Left hindlimb (tissue), 1 donor: ENCODE measurements at regions not wholly inside any gene's neighbourhood (a gene's known extent, or its start where the extent isn't known, plus 50 kb on each side); places are given as distances from the start of the nearest gene placed in this dataset.

Experiments used
- DNase-seq: peaks from one replicate; pipeline ENCODE4 v3.0.0-alpha.2; 2018

- no peak for DNase-seq
Observed at GRCh38 chr11:82676483-82677094, 57.1 kb downstream of the FAM181B start.

GRCh38 chr11:82675838-82676237 lies 57.8 kb downstream of the FAM181B start:
- no peak for DNase-seq

DNA sequence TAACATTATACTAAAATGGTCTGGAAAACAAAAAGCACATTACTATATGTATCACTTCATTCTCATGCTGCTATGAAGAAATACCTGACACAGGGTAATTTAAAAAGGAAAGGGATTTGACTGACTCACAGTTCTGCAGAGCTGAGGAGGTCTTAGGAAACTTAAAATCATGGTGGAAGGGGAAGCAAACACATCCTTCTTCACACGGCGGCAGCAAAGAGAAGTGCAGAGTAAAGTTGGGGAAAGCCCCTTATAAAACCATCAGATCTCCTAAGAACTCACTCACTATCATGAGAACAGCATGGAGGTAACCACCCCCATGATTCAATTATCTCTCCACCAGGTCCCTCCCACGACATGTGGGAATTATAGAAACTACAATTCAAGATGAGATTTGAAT lies 60.0 kb downstream of the FAM181B start:
- DNase-seq: no peak

DNA sequence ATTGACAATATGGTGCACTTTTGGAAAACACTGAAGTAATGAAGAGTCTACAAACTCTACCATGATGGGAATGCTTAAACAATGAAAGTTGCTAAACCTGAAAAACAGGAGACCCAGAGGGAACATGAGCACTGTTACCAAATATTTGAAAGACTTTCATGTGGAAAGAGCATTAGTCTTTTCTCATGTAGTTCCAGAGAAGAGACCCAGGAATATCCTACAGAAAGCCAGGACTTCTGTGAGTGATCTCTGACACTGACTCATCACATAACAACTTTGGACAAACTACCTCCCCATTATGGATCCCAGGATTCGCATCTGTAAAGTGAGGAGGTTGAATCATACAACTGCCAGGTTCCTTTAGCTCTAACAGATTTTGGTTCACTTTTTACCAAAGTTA lies 62.2 kb downstream of the FAM181B start:
- no peak for DNase-seq

GRCh38 chr11:82663535-82663934 lies 70.1 kb downstream of the FAM181B start:
- DNase-seq: no peak

GRCh38 chr11:82653752-82654151 lies 79.9 kb downstream of the FAM181B start:
- DNase-seq: no peak

GRCh38 chr11:82639251-82639650 lies 94.4 kb downstream of the FAM181B start:
- no peak for DNase-seq

DNA sequence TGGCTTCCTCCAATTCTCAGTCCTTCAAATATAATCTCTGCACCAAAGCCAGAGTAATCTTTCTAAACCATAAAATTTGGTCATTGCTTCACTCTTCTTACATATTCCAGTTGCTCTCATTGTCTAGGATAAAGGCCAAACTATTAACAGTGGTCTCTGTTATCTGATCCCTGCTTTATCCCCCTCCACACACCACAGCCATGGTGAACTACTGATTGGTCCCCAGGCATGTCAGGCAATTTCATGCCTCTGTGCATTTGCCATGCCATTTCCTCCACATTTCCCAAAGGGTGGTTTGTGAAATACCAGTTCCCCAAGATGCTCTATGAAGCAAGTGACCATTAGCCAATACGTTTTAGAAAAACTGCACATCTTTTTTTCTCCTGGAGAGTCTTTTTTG lies 97.0 kb downstream of the FAM181B start:
- no peak for DNase-seq

GRCh38 chr11:82634091-82634490 lies 99.6 kb downstream of the FAM181B start:
- no peak for DNase-seq

DNA sequence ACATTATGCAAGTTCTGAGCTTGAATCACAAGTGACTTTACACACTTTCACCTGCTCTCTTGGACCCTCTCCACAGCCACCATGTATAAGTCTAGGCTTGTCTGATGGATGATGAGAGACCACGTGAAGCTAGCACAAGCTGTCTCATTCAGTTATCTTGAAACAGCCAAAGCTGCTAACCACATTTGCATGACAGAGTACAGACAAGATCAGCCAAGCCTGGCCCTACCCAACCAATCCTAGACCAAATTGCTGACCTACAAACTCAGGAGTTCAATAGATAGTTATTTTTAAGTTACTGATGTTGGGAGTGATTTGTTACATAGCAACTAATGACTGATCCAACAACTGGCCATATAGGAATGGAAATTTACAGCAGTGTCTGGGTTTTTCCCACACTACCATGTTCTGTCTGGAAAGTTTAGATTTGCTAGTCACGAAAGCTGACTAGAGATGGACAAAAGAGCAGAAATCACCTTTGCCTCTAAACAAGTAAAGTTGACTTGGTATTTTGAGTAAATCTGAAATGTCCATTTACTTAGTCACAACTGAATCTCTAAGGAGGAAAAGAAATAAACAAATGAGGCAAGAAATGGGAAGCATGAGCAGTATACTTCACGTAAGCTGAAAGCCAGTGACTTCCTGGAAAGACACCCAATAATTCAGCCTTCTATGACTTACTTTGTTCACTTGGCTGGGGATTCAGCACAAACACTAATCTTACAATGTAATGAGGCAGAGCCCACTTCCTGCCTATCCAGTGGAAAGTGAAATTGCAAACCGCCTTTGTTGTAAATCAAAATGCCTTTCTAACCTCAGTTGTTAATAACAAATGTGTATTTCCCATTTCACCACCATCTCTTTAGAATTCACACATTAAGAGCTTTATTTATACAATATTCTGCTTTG lies 101.7 kb downstream of the FAM181B start:
- DNase-seq: no peak

DNA sequence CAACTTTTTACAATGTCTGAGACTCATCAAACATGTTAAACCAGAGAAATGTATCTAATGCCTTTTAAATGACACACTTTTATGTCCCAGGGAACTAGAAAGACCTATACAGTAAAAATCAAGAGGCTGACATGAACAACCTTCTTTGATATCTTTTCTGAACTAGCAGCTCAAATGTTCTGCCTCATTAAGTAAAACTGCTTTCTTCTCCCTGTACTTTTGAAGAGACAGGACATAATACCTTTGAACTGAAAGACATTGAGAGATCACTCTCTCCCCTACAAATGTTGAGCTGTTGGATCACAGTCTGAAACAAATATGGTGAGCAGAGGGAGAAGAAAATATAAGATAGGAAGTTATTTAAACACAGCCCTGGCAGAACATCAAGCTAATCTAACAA lies 123.0 kb downstream of the FAM181B start:
- no peak for DNase-seq

- no peak for DNase-seq
Observed at GRCh38 chr11:82606738-82607137, 126.9 kb downstream of the FAM181B start.

- DNase-seq: no peak
Observed at GRCh38 chr11:82601711-82602110, 132.0 kb downstream of the FAM181B start.

GRCh38 chr11:82599836-82600235 lies 133.8 kb downstream of the FAM181B start:
- no peak for DNase-seq

GRCh38 chr11:82586581-82586980 lies 147.1 kb downstream of the FAM181B start:
- no peak for DNase-seq

GRCh38 chr11:82577246-82577645 lies 156.4 kb downstream of the FAM181B start:
- peak; percentile 29 for DNase-seq

DNA sequence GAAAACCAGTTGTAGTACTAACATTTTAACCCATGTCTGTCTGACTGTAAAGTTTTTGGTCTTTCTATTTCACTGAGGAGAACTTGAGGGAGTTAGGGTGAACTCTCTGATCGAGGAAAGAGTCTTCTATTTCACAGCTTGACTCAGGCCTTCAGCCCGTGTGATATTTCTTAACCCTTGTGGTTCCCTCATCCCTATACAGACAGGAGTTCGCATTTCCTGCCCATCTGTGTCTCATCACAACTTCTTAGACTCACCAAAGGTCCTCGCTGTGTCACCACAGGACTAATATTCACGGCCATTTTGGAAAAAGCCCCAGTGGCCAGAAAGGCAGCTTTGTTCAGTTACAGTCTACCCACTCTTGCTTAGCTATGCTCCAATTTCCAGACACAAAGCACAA lies 172.8 kb downstream of the FAM181B start:
- DNase-seq: no peak

DNA sequence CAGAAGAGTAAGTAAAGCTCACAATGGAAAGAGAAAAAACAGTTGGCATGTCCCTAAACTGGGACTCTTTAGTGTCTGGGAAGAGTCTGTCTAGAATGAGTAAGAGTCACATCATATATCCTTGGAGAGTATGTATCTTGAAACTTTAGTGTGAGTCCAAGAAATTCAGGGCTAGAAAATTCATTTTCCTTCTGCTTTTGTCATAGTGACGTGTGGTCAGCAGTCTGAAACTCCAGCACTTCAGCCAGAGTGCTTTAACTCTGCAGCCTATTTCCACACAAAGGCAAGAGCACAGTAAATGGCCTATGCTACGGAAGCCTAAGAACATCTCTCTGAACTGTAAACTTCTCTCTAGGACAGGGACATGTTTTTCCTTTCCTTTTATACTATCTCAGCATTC lies 174.1 kb downstream of the FAM181B start:
- DNase-seq: no peak

DNA sequence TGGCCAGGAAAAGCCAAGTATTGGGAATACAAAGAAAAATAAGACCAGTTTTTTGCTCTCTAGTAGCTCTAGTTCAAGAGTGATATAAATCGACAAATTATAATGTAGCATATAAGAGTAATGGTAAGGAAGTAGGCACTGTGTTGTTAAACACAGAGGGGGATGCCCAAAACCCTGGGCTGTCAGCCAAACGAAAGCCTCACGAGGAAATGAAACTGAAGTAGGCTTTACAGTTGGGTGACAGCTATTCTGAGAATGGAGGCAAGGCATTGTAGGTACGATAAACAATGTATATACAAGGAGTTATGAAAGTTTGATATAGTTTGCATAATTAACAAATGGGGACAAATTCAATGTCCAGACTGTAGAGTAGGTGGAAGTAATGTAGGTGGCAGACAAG lies 176.4 kb downstream of the FAM181B start:
- DNase-seq: no peak

GRCh38 chr11:82556210-82556609 lies 177.5 kb downstream of the FAM181B start:
- no peak for DNase-seq

DNA sequence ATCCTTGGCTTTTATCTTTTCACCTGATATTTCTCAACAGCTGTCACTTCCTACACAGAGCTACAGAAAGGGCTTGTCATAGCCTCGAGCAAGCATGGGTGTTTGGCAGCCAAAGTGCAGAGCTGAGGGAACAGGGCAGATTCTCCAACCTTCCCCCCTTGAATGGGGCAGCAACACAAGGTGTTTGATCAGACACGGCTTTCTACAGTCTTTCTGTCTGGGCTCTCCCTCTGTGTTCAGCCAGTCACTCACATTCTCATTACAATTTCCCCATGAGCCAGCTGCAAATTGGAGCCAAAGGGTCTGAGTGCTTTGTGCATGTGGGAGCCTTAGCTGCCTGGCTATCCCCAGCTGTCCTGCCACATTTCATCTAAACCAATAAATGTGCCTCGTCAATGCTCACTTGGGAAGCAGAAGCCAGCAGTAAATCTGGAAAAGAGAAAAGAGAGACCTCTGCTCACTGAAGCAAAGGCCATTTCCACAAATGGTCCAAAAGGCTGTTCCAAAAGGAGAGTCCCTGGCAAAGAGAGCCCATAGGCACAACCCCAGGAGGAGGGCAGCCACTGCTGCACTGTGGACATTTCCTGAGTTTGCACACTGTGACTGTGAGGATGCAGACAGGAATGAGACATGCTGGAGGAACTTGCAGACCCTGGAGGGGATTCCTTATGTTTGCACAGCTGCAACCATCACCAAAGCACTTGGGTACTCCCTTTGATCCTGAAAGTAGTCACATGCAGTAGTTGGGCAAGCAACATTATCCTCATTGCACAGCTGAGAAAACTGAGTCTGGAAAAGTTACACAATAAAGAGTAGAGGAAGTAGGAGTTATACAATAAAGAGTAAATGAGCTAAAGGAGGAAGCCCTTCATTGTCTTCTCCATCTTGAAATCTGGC lies 186.8 kb downstream of the FAM181B start:
- DNase-seq: no peak

- DNase-seq: no peak
Observed at GRCh38 chr11:82539669-82540068, 194.0 kb downstream of the FAM181B start.

DNA sequence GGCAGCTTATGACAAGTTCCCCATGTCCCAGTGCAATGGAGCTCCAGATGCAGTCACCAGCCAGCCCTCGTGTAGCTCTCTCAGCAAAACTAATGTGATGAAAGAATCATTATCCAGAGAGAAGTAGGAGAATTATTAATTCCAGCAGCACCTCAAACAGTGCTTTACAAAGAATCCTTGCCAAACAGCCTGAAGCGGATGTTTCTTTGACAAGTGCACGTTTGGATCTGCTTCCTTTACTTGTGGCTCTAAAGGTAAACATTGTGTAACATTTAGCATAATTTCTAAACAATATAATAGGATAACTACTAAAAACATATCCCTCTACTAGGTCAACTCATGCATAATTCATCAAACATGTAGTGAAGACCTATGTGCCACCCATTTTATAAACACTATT lies 197.0 kb downstream of the FAM181B start:
- no peak for DNase-seq
